Endodermal cell (in vitro differentiated cells): ENCODE measurements at regions not wholly inside any gene's neighbourhood (a gene's known extent, or its start where the extent isn't known, plus 50 kb on each side); places are given as distances from the start of the nearest gene placed in this dataset.
A peak's percentile ranks its signal among the peaks of the same experiment; 100 is the strongest.

ENCODE experiments used
- DNase-seq: peaks from one replicate; pipeline ENCODE4 v3.0.0-alpha.2; 2017
- H3K27ac ChIP-seq: 2 replicates; pipeline ENCODE4 v1.5.1; 2013; ENCODE audit warnings: mild to moderate bottlenecking, low read depth, low read length, moderate library complexity
- H3K27me3 ChIP-seq: 2 replicates; pipeline ENCODE4 v1.6.1; 2013; ENCODE audit warnings: mild to moderate bottlenecking, low read length, moderate library complexity; ENCODE audit not compliant: insufficient read depth, control insufficient read depth, poor library complexity, severe bottlenecking
- H3K36me3 ChIP-seq: 2 replicates; pipeline ENCODE4 v1.7.0; 2013; ENCODE audit warnings: mild to moderate bottlenecking, low read length, moderate library complexity; ENCODE audit not compliant: control insufficient read depth, insufficient read depth
- H3K4me1 ChIP-seq: one replicate; pipeline ENCODE4 v1.7.0; 2013; ENCODE audit warnings: low read length; ENCODE audit not compliant: control insufficient read depth, insufficient read depth
- H3K4me3 ChIP-seq: 2 replicates; pipeline ENCODE4 v1.5.1; 2013; ENCODE audit warnings: mild to moderate bottlenecking, low read length, moderate library complexity
- H3K9ac ChIP-seq: 2 replicates; pipeline ENCODE4 v1.6.1; 2013; ENCODE audit warnings: mild to moderate bottlenecking, low read length, moderate library complexity; ENCODE audit not compliant: poor library complexity, severe bottlenecking; ENCODE audit errors: extremely low read depth
- H3K9me3 ChIP-seq: 2 replicates; pipeline ENCODE4 v1.6.1; 2013; ENCODE audit warnings: mild to moderate bottlenecking, low read length, moderate library complexity; ENCODE audit not compliant: control insufficient read depth
- H3K27ac Mint-ChIP-seq: 2 replicates; pipeline ENCODE4 v1.8.0; 2020; ENCODE audit warnings: mixed read lengths
- H3K27me3 Mint-ChIP-seq: 2 replicates; pipeline ENCODE4 v1.8.0; 2021; ENCODE audit warnings: mild to moderate bottlenecking, mixed read lengths; ENCODE audit not compliant: insufficient read depth
- H3K36me3 Mint-ChIP-seq: 2 replicates; pipeline ENCODE4 v1.8.0; 2020; ENCODE audit warnings: low read depth, mixed read lengths
- H3K4me1 Mint-ChIP-seq: 2 replicates; pipeline ENCODE4 v1.8.0; 2020; ENCODE audit warnings: mixed read lengths
- H3K4me3 Mint-ChIP-seq: 2 replicates; pipeline ENCODE4 v1.8.0; 2020; ENCODE audit warnings: mild to moderate bottlenecking, moderate library complexity, mixed read lengths
- H3K9me3 Mint-ChIP-seq: 2 replicates; pipeline ENCODE4 v1.8.0; 2020; ENCODE audit warnings: mild to moderate bottlenecking, mixed read lengths
- WGBS, 2 experiments: methylation state at CpG; one replicate each; pipeline versions ENCODE4 v1.1.5 to v1.1.7; 2013; ENCODE audit warnings: missing lambda C conversion rate in 2 of 2, mixed read lengths in 1 of 2; ENCODE audit not compliant: insufficient coverage in 1 of 2, insufficient read length in 1 of 2; 5-methylcytosine and 5-hydroxymethylcytosine counted together
- TF ChIP-seq, protein P1 (sequence below): fragments of 200-600 bp; sonication (generic); conservative IDR thresholded peaks from 2 replicates; pipeline ENCODE4 v1.5.0; 2021; ENCODE audit warnings: antibody characterized with exemption, mild to moderate bottlenecking

GRCh38 chr18:45444040-45444439 is 171.2 kb upstream of the SLC14A2 start:
- Mint-ChIP-seq H3K9me3 (no peaks in the 10 kb centered on the region), H3K27ac (no peak overlapping the region), H3K4me3 (no peak overlapping the region), H3K27me3 (peaks cover 2% of the 10 kb centered on the region), H3K4me1 (peaks cover 5% of the 10 kb centered on the region), H3K36me3 (no peaks in the 10 kb centered on the region)
- Histone ChIP-seq H3K36me3 (no peaks in the 10 kb centered on the region), H3K9me3 (no peaks in the 10 kb centered on the region), H3K9ac (no peak overlapping the region), H3K4me1 (no peaks in the 10 kb centered on the region), H3K27ac (no peak overlapping the region), H3K4me3 (no peak overlapping the region), H3K27me3 (no peaks in the 10 kb centered on the region)
- 94 to 100% methylated on average over 1 of the region's 1 CpG for WGBS, 2 experiments
- TF ChIP-seq, protein P1, sequence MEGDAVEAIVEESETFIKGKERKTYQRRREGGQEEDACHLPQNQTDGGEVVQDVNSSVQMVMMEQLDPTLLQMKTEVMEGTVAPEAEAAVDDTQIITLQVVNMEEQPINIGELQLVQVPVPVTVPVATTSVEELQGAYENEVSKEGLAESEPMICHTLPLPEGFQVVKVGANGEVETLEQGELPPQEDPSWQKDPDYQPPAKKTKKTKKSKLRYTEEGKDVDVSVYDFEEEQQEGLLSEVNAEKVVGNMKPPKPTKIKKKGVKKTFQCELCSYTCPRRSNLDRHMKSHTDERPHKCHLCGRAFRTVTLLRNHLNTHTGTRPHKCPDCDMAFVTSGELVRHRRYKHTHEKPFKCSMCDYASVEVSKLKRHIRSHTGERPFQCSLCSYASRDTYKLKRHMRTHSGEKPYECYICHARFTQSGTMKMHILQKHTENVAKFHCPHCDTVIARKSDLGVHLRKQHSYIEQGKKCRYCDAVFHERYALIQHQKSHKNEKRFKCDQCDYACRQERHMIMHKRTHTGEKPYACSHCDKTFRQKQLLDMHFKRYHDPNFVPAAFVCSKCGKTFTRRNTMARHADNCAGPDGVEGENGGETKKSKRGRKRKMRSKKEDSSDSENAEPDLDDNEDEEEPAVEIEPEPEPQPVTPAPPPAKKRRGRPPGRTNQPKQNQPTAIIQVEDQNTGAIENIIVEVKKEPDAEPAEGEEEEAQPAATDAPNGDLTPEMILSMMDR, result no peak
- no peak for DNase-seq

GRCh38 chr18:45447355-45448265 is 167.7 kb upstream of the SLC14A2 start:
- no peak overlapping the region for H3K4me3 Mint-ChIP-seq
- H3K27ac Mint-ChIP-seq, result no peak overlapping the region
- Histone ChIP-seq H3K4me1 (peaks cover under 1% of the 10 kb centered on the region), H3K27ac (no peak overlapping the region), H3K27me3 (no peaks in the 10 kb centered on the region), H3K9ac (no peak overlapping the region), H3K4me3 (no peak overlapping the region), H3K9me3 (no peaks in the 10 kb centered on the region), H3K36me3 (no peaks in the 10 kb centered on the region)
- TF ChIP-seq, protein P1, result no peak
- H3K4me1 Mint-ChIP-seq, result peaks cover 5% of the 10 kb centered on the region
- WGBS, 2 experiments, result 94% methylated on average over 1 of the region's 2 CpGs; no CpG with 5 or more reads in 1 of the 2 experiments
- no peaks in the 10 kb centered on the region for H3K27me3 Mint-ChIP-seq
- DNase-seq, result no peak
- no peaks in the 10 kb centered on the region for H3K36me3 Mint-ChIP-seq
- H3K9me3 Mint-ChIP-seq, result no peaks in the 10 kb centered on the region

GRCh38 chr18:45448871-45449270 is 166.4 kb upstream of the SLC14A2 start:
- Histone ChIP-seq H3K9me3 (no peaks in the 10 kb centered on the region), H3K27ac (no peak overlapping the region), H3K4me1 (peaks cover 3% of the 10 kb centered on the region), H3K9ac (no peak overlapping the region), H3K36me3 (no peaks in the 10 kb centered on the region), H3K4me3 (no peak overlapping the region), H3K27me3 (no peaks in the 10 kb centered on the region)
- Mint-ChIP-seq H3K4me3 (no peak overlapping the region), H3K27ac (no peak overlapping the region), H3K27me3 (no peaks in the 10 kb centered on the region), H3K9me3 (no peaks in the 10 kb centered on the region), H3K36me3 (no peaks in the 10 kb centered on the region), H3K4me1 (peaks cover 5% of the 10 kb centered on the region)
- TF ChIP-seq, protein P1, result peak; percentile 24
- no peak for DNase-seq
- 89 to 94% methylated on average over 2 of the region's 2 CpGs for WGBS, 2 experiments
